GM06990 (cell line): ENCODE measurements at regions not wholly inside any gene's neighbourhood (a gene's known extent, or its start where the extent isn't known, plus 50 kb on each side); places are given as distances from the start of the nearest gene placed in this dataset.
A peak's percentile ranks its signal among the peaks of the same experiment; 100 is the strongest.
"Not testable (repeated sequence)": the region's sequence is repeated elsewhere in the genome, so short reads cannot be mapped to it uniquely, and the experiment has no call there.

Experiments
- DNase-seq: peaks from one replicate; pipeline ENCODE4 v3.0.0-alpha.2; 2011; ENCODE audit not compliant: insufficient read length; ENCODE audit errors: extremely low read depth
- H3K27me3 ChIP-seq: replicated peaks from 2 replicates; pipeline ENCODE4 v1.6.0; 2011; ENCODE audit warnings: low read length; ENCODE audit not compliant: control insufficient read depth, insufficient read depth
- H3K36me3 ChIP-seq: 2 replicates; pipeline ENCODE4 v1.5.1; 2011; ENCODE audit warnings: low read length; ENCODE audit not compliant: control insufficient read depth, insufficient read depth
- H3K4me3 ChIP-seq: replicated peaks from 2 replicates; pipeline ENCODE4 v1.5.1; 2011; ENCODE audit warnings: low read depth, mild to moderate bottlenecking, control low read depth, low read length
- TF ChIP-seq, protein P1 (sequence below): IDR thresholded peaks from 2 replicates; pipeline ENCODE4 v1.5.1; 2011; ENCODE audit warnings: low read length, control low read depth, mild to moderate bottlenecking, inconsistent platforms; ENCODE audit not compliant: insufficient read depth, poor library complexity, severe bottlenecking

DNA sequence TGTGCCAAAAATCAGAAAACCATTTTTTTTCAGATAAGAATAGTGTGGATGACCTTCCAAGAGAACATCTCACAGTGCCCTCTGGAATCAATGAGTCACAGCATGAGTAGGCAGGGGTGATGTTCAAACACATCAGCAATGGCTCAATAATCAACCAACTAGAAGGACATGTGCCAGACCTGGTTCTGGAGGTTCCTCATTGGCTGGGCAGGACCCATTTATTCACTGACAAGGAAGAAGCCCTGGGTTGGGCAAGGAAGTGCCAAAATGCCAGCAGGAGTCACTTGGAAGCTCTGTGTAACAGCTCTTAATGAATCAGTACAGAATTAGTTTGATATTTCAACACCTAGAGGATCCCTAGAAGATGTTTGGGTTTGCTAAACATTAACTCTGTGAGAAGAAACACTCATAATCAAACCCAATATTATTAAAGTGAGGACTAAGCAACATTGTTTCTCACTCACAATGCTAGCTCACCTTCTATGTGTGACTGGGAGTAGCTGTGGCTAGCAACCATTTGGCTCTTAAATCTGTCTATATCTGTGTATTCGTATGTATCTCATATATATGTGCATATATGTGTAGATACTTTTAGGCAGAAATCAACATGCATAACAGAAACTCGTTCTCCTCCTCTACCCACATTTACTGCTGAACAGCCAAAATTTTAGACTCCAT, 72.3 kb upstream of the APBB1IP start:
- no peak for DNase-seq
- TF ChIP-seq, protein P1, sequence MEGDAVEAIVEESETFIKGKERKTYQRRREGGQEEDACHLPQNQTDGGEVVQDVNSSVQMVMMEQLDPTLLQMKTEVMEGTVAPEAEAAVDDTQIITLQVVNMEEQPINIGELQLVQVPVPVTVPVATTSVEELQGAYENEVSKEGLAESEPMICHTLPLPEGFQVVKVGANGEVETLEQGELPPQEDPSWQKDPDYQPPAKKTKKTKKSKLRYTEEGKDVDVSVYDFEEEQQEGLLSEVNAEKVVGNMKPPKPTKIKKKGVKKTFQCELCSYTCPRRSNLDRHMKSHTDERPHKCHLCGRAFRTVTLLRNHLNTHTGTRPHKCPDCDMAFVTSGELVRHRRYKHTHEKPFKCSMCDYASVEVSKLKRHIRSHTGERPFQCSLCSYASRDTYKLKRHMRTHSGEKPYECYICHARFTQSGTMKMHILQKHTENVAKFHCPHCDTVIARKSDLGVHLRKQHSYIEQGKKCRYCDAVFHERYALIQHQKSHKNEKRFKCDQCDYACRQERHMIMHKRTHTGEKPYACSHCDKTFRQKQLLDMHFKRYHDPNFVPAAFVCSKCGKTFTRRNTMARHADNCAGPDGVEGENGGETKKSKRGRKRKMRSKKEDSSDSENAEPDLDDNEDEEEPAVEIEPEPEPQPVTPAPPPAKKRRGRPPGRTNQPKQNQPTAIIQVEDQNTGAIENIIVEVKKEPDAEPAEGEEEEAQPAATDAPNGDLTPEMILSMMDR, result no peak
- Histone ChIP-seq H3K36me3 (no peaks in the 10 kb centered on the region), H3K4me3 (no peak overlapping the region), H3K27me3 (no peaks in the 10 kb centered on the region)

DNA sequence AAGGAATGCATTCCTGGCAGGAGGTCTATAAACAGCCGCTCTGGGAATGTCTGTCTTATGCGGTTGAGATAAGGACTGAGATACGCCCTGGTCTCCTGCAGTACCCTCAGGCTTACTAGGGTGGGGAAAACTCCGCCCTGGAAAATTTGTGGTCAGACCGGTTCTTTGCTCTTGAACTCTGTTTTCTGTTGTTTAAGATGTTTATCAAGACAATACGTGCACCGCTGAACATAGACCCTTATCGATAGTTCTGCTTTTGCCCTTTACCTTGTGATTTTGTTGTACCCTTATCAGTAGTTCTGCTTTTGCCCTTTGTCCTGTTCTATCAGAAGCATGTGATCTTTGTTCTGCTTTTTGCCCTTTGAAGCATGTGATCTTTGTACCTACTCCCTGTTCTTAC, 71.1 kb upstream of the APBB1IP start:
- H3K36me3 ChIP-seq, H3K4me3 ChIP-seq, H3K27me3 ChIP-seq, DNase-seq: not testable (repeated sequence)

DNA sequence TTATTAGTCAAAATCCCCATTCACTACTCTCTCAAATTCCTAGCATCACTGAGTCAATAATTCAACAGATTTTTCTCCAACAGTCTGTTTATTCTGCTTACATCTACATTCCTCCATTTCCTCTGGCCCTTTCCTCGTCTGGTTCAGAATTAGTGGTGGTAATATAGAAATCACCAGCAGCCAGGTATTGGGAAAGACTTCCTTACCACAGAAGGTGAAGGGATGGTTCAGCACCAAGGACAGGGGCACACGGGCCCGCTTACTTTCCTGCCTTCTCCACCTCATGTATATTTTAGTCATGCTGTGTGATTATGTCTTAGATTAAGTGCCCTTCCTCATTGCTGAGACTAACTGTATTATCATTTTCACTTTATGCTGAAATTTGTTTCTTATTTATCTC, 70.4 kb upstream of the APBB1IP start:
- H3K36me3 ChIP-seq, result no peaks in the 10 kb centered on the region
- no peaks in the 10 kb centered on the region for H3K27me3 ChIP-seq
- TF ChIP-seq, protein P1, result no peak
- peak; percentile 26 for DNase-seq
- H3K4me3 ChIP-seq, result no peak overlapping the region

DNA sequence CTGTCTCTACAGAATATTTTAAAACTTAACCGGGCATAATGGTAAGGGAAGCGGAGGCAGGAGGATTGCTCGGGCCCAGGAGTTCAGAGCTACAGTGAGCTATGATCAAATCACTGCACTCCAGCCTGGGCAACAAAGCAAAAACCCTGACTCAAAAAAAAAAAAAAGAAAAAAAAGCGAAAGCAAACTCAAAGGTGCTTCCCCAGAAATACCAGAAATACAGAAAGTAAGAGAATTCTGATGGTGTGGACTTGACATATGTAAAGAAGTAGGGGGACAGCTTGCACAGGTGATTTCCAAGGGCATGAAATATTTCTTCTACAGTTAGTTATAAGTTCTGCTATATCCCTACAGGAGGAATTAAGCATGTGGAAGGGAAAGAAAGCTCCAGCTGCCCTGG, 69.7 kb upstream of the APBB1IP start:
- TF ChIP-seq, protein P1, result no peak
- peak overlapping the region; percentile 35 for H3K4me3 ChIP-seq
- DNase-seq, result no peak

DNA sequence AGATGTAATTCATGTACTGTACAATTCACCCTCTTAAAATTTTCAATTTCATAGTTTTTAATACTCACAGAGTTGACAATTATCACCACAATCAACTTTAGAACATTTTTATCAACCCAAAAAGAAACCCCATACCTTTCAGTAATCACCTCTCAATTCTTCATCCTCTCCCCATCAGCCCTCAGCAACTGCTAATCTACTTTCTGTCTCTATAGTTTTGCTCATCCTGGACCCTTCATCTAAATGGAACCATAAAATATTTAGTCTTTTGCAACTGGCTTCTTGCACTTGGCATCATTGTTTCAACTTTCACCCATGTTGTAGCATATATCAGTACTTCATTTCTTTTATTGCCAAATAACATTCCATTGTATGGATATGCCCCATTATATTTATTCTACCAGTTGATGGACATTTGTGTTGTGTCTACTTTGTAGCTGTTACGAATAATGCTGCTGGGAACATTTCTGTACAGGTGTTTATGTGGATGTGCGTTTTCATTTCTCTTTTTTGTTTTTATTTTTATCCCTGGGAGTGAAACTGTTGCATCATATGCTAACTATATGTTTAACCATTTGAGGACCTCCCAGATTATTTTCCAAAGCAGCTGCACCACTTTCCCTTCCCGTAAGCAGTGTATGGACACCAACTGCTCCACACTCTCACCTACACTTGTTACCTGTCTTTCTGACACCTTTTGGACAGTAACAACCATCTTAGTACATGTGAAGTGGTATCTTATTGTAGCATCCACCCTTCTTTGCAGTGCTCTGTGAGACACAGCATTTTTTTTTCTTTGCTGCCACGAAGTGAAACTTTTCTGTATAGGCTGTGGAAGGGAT, 65.4 kb upstream of the APBB1IP start:
- TF ChIP-seq, protein P1, result no peak
- DNase-seq, result peak; percentile 54
- no peaks in the 10 kb centered on the region for H3K36me3 ChIP-seq
- no peaks in the 10 kb centered on the region for H3K27me3 ChIP-seq
- H3K4me3 ChIP-seq, result peak overlapping the region; percentile 39

More for the DNA sequence above, 69.7 kb upstream of the APBB1IP start:
- Histone ChIP-seq H3K36me3 (no peaks in the 10 kb centered on the region), H3K27me3 (no peaks in the 10 kb centered on the region)

DNA sequence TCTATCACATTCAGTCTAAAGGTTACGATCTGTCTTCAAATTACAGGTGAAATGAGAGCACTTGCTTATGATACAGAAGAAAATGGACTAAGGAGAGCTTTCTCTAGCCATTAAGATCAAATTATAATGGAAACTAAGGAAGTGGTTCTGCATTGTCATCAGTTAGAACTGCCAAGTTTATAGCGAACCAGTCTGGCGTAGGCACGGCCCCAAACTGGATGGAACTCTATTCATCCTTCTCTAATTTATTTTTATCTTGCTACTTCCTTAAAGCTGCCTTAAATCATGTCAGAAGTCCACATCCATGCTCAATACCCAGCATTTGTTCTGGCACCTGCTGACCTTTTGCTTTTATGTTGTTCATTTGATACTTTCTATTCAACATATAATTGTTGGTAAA, 63.7 kb upstream of the APBB1IP start:
- H3K27me3 ChIP-seq, result no peaks in the 10 kb centered on the region
- H3K36me3 ChIP-seq, result no peaks in the 10 kb centered on the region
- H3K4me3 ChIP-seq, result no peak overlapping the region
- no peak for DNase-seq
- TF ChIP-seq, protein P1, result no peak

DNA sequence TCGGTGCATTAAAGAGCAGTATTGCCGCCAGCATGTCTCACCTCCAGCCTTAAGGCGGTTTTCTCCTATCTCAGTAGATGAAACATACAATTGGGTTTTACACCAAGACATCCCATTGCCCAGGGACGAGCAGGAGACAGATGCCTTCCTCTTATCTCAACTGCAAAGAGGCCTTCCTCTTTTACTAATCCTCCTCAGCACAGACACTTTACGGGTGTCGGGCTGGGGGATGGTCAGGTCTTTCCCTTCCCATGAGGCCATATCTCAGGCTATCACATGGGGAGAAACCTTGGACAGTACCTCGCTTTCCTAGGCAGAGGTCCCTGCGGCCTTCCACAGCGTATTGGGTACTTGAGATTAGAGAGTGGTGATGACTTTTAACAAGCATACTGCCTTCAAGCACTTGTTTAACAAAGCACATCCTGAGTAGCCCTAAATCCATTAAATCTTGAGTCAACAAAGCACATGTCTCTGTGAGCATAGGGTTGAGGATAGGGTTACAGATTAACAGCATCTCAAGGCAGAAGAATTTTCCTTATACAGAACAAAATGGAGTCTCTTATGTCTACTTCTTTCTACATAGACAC, 60.8 kb upstream of the APBB1IP start:
- H3K27me3 ChIP-seq, DNase-seq, H3K36me3 ChIP-seq, H3K4me3 ChIP-seq: not testable (repeated sequence)
